ENCODE measurements at regions not wholly inside any gene's neighbourhood (a gene's known extent, or its start where the extent isn't known, plus 50 kb on each side); places are given as distances from the start of the nearest gene placed in this dataset.

DNA sequence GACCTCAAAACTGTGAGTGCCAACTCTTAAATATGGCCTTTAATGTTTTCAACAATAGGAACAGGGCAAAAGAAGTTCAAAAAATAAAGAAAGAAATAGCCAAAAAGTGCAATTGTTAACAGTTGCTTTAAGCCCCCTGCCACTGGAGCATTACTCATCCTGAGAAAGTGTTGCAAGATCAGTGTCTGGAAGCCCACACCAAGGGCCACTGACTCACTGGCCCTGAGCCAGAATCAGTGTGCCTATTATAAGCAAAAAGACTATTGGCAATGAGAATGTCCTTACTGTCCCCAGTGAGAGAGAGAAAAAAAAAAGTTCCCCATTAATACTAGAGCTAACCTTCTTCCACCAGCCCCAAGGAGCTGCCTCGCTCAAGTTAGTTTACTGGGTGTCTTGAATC is 480.1 kb upstream of the ZNF385D start:
- no peaks in the 10 kb centered on the region for H3K9me3 ChIP-seq (ENCODE audit: low read depth, low read length)
- TF ChIP-seq POLR2AphosphoS5 (IDR thresholded peaks at IDR 0.05; ENCODE audit: borderline replicate concordance, low read depth, low read length): no peak
- TF ChIP-seq EZH2 (IDR thresholded peaks at IDR 0.05): no peak
- TF ChIP-seq FOXP2 (optimal IDR thresholded peaks at IDR 0.05; ENCODE audit: control extremely low read depth, extremely low read length, insufficient read depth): no peak
- H3K36me3 ChIP-seq (ENCODE audit: insufficient read depth, low read length): no peaks in the 10 kb centered on the region
- H3K4me3 ChIP-seq: no peak overlapping the region
- no peak overlapping the region for H3K27ac ChIP-seq
- H3K9ac ChIP-seq (ENCODE audit: insufficient read length): no peak overlapping the region
- no peak for DNase-seq (ENCODE audit: low read depth, low spot score)

DNA sequence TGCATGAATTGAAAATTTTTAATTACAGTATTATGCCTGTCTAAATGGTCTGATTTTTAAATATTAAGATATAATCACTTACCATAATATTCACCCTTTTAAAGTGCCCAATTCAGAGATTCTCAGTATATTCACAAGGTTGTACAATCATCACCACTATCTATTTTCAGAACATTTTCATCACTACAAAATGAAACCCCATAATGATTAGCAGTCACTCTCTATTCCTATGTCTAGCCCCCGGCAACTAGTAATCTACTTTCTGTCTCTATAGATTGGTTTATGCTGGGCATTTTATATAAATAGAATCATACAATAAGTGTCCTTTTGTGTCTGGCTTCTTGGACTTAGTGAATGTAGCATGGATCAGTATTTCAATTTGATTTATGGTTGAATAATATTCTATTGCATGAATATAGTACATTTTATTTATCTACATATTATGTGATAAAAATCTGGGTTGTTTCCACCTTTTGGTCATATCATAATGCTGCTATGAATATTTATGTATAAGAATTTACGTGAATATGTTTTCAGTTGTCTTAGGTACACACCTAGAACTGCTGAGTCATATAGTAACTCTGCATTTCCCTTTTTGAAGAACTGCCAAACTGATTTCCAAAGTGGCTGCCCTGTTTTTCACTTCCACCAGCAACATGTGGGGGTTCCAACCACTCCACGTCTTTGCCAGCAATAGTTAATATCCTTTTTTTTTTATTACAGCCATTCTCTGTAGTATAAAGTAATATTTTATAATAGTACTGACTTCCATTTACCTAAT is 485.7 kb upstream of the ZNF385D start:
- Histone ChIP-seq H3K9me3 (ENCODE audit: low read depth, low read length) (no peaks in the 10 kb centered on the region), H3K27ac (no peak overlapping the region), H3K4me3 (no peak overlapping the region), H3K36me3 (ENCODE audit: insufficient read depth, low read length) (no peaks in the 10 kb centered on the region), H3K9ac (ENCODE audit: insufficient read length) (no peak overlapping the region)
- no peak for TF ChIP-seq EZH2 (IDR thresholded peaks at IDR 0.05)
- no peak for TF ChIP-seq POLR2AphosphoS5 (IDR thresholded peaks at IDR 0.05; ENCODE audit: borderline replicate concordance, low read depth, low read length)
- TF ChIP-seq FOXP2 (optimal IDR thresholded peaks at IDR 0.05; ENCODE audit: control extremely low read depth, extremely low read length, insufficient read depth): no peak
- no peak for DNase-seq (ENCODE audit: low read depth, low spot score)

DNA sequence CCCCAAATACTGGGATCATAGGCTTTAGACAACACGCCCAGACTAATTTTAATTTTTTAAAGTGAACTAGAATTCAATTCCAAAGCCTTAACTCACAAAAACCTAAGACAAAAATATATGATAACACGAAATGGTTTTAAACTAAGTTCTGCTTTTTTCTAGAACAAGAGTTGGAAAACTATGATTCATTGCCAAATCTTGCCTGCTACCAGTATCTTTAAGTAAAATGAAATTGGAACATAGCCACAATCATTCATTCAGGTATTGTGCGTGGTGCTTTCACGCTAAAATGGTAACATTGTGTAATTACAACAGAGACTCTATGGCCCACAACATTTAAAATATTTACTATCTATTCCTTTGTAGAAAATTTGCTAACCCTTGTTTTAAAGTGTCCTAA is 488.0 kb upstream of the ZNF385D start:
- no peak overlapping the region for H3K4me3 ChIP-seq
- H3K9me3 ChIP-seq (ENCODE audit: low read depth, low read length): no peaks in the 10 kb centered on the region
- no peak overlapping the region for H3K27ac ChIP-seq

GRCh38 chr3:22241110-22241509 is 490.1 kb upstream of the ZNF385D start:
- TF ChIP-seq FOXP2 (optimal IDR thresholded peaks at IDR 0.05; ENCODE audit: control extremely low read depth, extremely low read length, insufficient read depth) (no peak), EZH2 (IDR thresholded peaks at IDR 0.05) (no peak), POLR2AphosphoS5 (IDR thresholded peaks at IDR 0.05; ENCODE audit: borderline replicate concordance, low read depth, low read length) (no peak)
- Histone ChIP-seq H3K27ac (no peak overlapping the region), H3K36me3 (ENCODE audit: insufficient read depth, low read length) (no peaks in the 10 kb centered on the region)

More for the DNA sequence above, 488.0 kb upstream of the ZNF385D start:
- H3K9ac ChIP-seq (ENCODE audit: insufficient read length): no peak overlapping the region
- no peaks in the 10 kb centered on the region for H3K36me3 ChIP-seq (ENCODE audit: insufficient read depth, low read length)
- TF ChIP-seq POLR2AphosphoS5 (IDR thresholded peaks at IDR 0.05; ENCODE audit: borderline replicate concordance, low read depth, low read length) (no peak), FOXP2 (optimal IDR thresholded peaks at IDR 0.05; ENCODE audit: control extremely low read depth, extremely low read length, insufficient read depth) (no peak), EZH2 (IDR thresholded peaks at IDR 0.05) (no peak)
- DNase-seq (ENCODE audit: low read depth, low spot score): no peak

DNA sequence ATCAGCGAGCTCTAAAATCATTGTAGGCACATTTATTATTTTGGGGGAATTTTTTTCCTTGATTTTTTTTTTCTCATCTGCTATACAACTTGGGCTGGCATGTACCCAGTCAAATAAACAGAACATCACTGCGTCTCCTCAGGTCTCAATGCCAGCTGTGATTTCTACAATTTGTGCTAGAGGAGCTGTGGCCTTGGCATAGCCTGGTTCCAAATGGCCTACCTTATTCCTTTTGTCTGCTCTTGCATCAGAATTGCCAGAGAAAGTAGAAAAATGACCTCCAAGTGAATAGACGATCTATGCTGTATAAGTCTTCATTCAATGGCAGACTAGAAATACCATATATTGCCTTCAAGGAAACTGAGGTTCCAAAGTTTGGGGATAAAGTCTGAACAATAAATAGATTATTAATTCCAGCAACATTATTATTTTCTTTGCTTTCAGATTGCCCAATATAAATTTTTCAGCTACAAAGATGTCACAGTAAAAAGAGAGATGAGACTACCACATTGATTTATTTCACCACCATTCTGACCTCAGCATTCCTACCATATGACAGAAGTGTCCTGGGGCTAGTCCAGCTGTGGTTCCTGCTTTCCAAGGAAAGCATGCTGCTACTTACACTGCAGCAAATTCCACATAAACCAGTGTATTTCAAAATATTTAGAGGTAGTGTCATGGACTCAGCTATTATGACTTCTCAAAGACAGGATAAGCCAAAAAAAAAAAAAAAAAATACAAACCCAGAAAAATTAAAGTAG is 493.9 kb upstream of the ZNF385D start:
- Histone ChIP-seq H3K36me3 (ENCODE audit: insufficient read depth, low read length) (no peaks in the 10 kb centered on the region), H3K4me3 (no peak overlapping the region), H3K9ac (ENCODE audit: insufficient read length) (no peak overlapping the region), H3K9me3 (ENCODE audit: low read depth, low read length) (no peaks in the 10 kb centered on the region), H3K27ac (no peak overlapping the region)
- TF ChIP-seq POLR2AphosphoS5 (IDR thresholded peaks at IDR 0.05; ENCODE audit: borderline replicate concordance, low read depth, low read length) (no peak), FOXP2 (optimal IDR thresholded peaks at IDR 0.05; ENCODE audit: control extremely low read depth, extremely low read length, insufficient read depth) (no peak), EZH2 (IDR thresholded peaks at IDR 0.05) (no peak)
- no peak for DNase-seq (ENCODE audit: low read depth, low spot score)

More at GRCh38 chr3:22241110-22241509, 490.1 kb upstream of the ZNF385D start:
- DNase-seq (ENCODE audit: low read depth, low spot score): no peak
- Histone ChIP-seq H3K4me3 (no peak overlapping the region), H3K9me3 (ENCODE audit: low read depth, low read length) (no peaks in the 10 kb centered on the region), H3K9ac (ENCODE audit: insufficient read length) (no peak overlapping the region)

GRCh38 chr3:22245811-22246583 is 495.0 kb upstream of the ZNF385D start:
- no peak for TF ChIP-seq FOXP2 (optimal IDR thresholded peaks at IDR 0.05; ENCODE audit: control extremely low read depth, extremely low read length, insufficient read depth)
- TF ChIP-seq POLR2AphosphoS5 (IDR thresholded peaks at IDR 0.05; ENCODE audit: borderline replicate concordance, low read depth, low read length): no peak
- Histone ChIP-seq H3K4me3 (no peak overlapping the region), H3K27ac (no peak overlapping the region), H3K9me3 (ENCODE audit: low read depth, low read length) (no peaks in the 10 kb centered on the region), H3K9ac (ENCODE audit: insufficient read length) (no peak overlapping the region), H3K36me3 (ENCODE audit: insufficient read depth, low read length) (no peaks in the 10 kb centered on the region)
- no peak for DNase-seq (ENCODE audit: low read depth, low spot score)

- Histone ChIP-seq H3K9me3 (ENCODE audit: low read depth, low read length) (no peaks in the 10 kb centered on the region), H3K4me3 (no peak overlapping the region), H3K9ac (ENCODE audit: insufficient read length) (no peak overlapping the region), H3K27ac (no peak overlapping the region), H3K36me3 (ENCODE audit: insufficient read depth, low read length) (no peaks in the 10 kb centered on the region)
- DNase-seq (ENCODE audit: low read depth, low spot score): no peak
- TF ChIP-seq POLR2AphosphoS5 (IDR thresholded peaks at IDR 0.05; ENCODE audit: borderline replicate concordance, low read depth, low read length): no peak
Observed at GRCh38 chr3:22249658-22250057, 498.6 kb upstream of the ZNF385D start.

DNA sequence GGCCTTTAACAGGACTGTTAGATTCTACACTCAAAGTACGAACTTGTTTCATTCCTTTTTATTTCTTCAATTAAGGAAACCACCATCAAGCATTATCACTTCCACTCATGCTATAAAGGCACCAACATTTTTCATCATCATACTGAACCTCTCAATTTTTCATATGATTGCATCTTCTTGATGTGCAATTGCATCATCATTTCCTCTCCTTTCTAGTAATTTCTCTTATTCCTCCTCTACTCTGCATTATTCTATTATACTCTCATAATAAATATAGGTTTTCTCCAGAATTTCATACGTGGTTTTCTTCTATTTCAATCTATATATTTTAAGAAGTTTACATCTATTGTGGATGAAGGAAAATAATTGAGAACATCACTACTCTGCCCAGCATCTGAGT is 506.2 kb upstream of the ZNF385D start:
- Histone ChIP-seq H3K27ac (no peak overlapping the region), H3K36me3 (ENCODE audit: insufficient read depth, low read length) (no peaks in the 10 kb centered on the region), H3K9me3 (ENCODE audit: low read depth, low read length) (no peaks in the 10 kb centered on the region), H3K9ac (ENCODE audit: insufficient read length) (no peak overlapping the region), H3K4me3 (no peak overlapping the region)
- TF ChIP-seq POLR2AphosphoS5 (IDR thresholded peaks at IDR 0.05; ENCODE audit: borderline replicate concordance, low read depth, low read length) (no peak), EZH2 (IDR thresholded peaks at IDR 0.05) (no peak), FOXP2 (optimal IDR thresholded peaks at IDR 0.05; ENCODE audit: control extremely low read depth, extremely low read length, insufficient read depth) (no peak)
- no peak for DNase-seq (ENCODE audit: low read depth, low spot score)

Data from SK-N-MC (cell line).